ENCODE measurements at regions not wholly inside any gene's neighbourhood (a gene's known extent, or its start where the extent isn't known, plus 50 kb on each side); places are given as distances from the start of the nearest gene placed in this dataset.
A peak's percentile ranks its signal among the peaks of the same experiment; 100 is the strongest.

DNA sequence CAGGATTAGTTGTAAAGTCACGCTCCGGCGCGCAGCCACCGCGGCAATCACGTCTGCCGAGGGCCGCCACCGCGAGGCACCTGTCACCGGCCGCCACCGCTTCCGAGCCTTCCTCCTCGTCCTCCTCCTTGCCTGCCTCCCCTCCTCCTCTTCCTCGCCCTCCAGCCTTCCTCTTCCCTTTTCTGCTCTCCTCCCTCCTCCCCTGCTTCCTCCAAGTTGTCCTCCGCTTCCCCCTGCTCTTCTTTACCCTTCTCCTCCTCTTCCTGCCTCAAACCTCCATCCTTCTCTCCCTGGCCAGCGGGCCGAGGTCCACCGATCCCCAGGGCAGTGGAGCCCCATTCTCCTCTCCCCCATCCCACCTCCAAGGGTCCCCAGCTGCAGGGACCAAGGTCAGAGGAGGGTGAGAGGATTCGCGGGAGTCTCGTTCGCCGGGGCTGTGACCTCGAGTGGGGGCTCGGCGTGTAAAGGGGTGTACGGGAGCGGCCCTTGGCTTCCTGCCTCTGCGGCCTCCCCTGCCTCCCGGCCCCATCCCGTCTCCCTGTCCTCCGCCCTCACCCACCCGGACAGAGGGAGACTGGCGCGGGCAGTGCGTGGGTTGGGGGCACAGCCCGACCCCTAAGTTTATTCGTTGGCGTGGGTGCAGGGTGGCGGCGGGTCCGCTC, 89.5 kb upstream of the PAX2 start (continued):
- TF ChIP-seq ZSCAN5A (tag by site-specific recombination; IDR thresholded peaks at IDR 0.05) (0 out of 2 replicates have a peak, but pooled peaks have one; percentile 33), ZNF423 (tag by site-specific recombination; IDR thresholded peaks at IDR 0.05) (0 out of 2 replicates have a peak, but pooled peaks have one; percentile 21), KLF10 (tag by site-specific recombination; IDR thresholded peaks at IDR 0.05) (no peak), ZSCAN30 (tag by site-specific recombination; IDR thresholded peaks at IDR 0.05) (0 out of 2 replicates have a peak, but pooled peaks have one; percentile 41), ZFP41 (tag by site-specific recombination; IDR thresholded peaks at IDR 0.05; ENCODE audit: borderline replicate concordance) (no peak), ATF2 (tag by site-specific recombination; IDR thresholded peaks at IDR 0.05; ENCODE audit: low read depth) (no peak), ZNF19 (tag by site-specific recombination; IDR thresholded peaks at IDR 0.05; ENCODE audit: low read depth) (no peak), ZBTB20 (tag by site-specific recombination; IDR thresholded peaks at IDR 0.05) (peak; percentile 70), ZNF776 (tag by site-specific recombination; IDR thresholded peaks at IDR 0.05; ENCODE audit: borderline replicate concordance) (no peak), ZFHX2 (tag by site-specific recombination; conservative IDR thresholded peaks at IDR 0.05) (peak; percentile 94), ZBTB48 (tag by site-specific recombination; IDR thresholded peaks at IDR 0.05) (peak; percentile 95), ZNF561 (tag by site-specific recombination; IDR thresholded peaks at IDR 0.05; ENCODE audit: borderline replicate concordance) (no peak), ZFP3 (tag by site-specific recombination; IDR thresholded peaks at IDR 0.05; ENCODE audit: low read depth) (no peak), PRDM2 (tag by site-specific recombination; IDR thresholded peaks at IDR 0.05; ENCODE audit: borderline replicate concordance) (0 out of 2 replicates have a peak, but pooled peaks have one; percentile 54), ZNF658 (tag by site-specific recombination; IDR thresholded peaks at IDR 0.05) (no peak), GLIS2 (tag by site-specific recombination; IDR thresholded peaks at IDR 0.05) (peak; percentile 93), ZNF138 (tag by site-specific recombination; IDR thresholded peaks at IDR 0.05; ENCODE audit: borderline replicate concordance) (no peak), ZNF707 (tag by site-specific recombination; IDR thresholded peaks at IDR 0.05) (peak; percentile 29; the same call in 1 of the 2 replicates), MYNN (tag by site-specific recombination; IDR thresholded peaks at IDR 0.05; ENCODE audit: borderline replicate concordance) (peak; percentile 74), ZXDB (tag by site-specific recombination; IDR thresholded peaks at IDR 0.05) (peak; percentile 61; the same call in 1 of the 2 replicates), ZBTB17 (tag by site-specific recombination; IDR thresholded peaks at IDR 0.05) (peak; percentile 98), ZNF416 (tag by site-specific recombination; IDR thresholded peaks at IDR 0.05) (no peak), ZNF768 (tag by site-specific recombination; IDR thresholded peaks at IDR 0.05) (no peak), HOXC10 (CRISPR knock-in tag; IDR thresholded peaks at IDR 0.05) (no peak), TRIM28 (IDR thresholded peaks at IDR 0.05; ENCODE audit: borderline replicate concordance, low read length) (peak; percentile 57; the same call in 1 of the 2 replicates), ZNF76 (tag by site-specific recombination; IDR thresholded peaks at IDR 0.05; ENCODE audit: borderline replicate concordance, low read depth) (peak; percentile 24; the same call in 1 of the 2 replicates), ZNF548 (tag by site-specific recombination; IDR thresholded peaks at IDR 0.05) (no peak), WT1 (tag by site-specific recombination; IDR thresholded peaks at IDR 0.05) (peak; percentile 77), ZNF621 (tag by site-specific recombination; IDR thresholded peaks at IDR 0.05) (no peak), SP7 (tag by site-specific recombination; IDR thresholded peaks at IDR 0.05) (peak; percentile 87), BCL11A (tag by site-specific recombination; IDR thresholded peaks at IDR 0.05; ENCODE audit: low read depth) (peak; percentile 16; the same call in 1 of the 2 replicates)
- TF ChIP-seq, protein P1, sequence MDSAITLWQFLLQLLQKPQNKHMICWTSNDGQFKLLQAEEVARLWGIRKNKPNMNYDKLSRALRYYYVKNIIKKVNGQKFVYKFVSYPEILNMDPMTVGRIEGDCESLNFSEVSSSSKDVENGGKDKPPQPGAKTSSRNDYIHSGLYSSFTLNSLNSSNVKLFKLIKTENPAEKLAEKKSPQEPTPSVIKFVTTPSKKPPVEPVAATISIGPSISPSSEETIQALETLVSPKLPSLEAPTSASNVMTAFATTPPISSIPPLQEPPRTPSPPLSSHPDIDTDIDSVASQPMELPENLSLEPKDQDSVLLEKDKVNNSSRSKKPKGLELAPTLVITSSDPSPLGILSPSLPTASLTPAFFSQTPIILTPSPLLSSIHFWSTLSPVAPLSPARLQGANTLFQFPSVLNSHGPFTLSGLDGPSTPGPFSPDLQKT (IDR thresholded peaks at IDR 0.05; ENCODE audit: borderline replicate concordance, low read depth, low read length): no peak

All from HEK293 (cell line).